SH-SY5Y (cell line): ENCODE measurements at regions not wholly inside any gene's neighbourhood (a gene's known extent, or its start where the extent isn't known, plus 50 kb on each side); places are given as distances from the start of the nearest gene placed in this dataset.

Experiments used
- GATA2 ChIP-seq: IDR thresholded peaks from 2 replicates; pipeline ENCODE4 v1.6.1; 2011; ENCODE audit warnings: mild to moderate bottlenecking, low read depth, low read length
- GATA3 ChIP-seq: IDR thresholded peaks from 2 replicates; pipeline ENCODE4 v1.6.1; 2011; ENCODE audit warnings: low read depth, mild to moderate bottlenecking, low read length, moderate library complexity

DNA sequence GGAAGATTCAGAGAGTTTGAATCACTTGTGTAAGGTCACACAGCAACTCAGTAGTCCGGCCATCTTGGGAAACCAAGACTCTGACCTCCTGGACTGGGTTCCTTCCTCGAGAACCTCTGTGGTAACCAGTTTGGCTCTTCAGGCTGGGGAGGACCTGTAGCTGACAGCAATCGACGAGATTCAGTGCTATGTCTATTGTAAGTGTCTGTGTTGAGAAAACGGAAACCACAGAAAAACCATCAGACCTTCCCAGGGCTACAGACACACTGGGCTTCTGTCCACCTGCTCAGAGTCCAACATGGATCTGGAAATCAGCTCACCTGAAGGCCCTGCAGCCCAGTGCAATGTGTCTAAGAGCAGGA is 403.7 kb downstream of the RPS24 start:
- no peak for TF ChIP-seq GATA3
- no peak for TF ChIP-seq GATA2
